ENCODE measurements at regions not wholly inside any gene's neighbourhood (a gene's known extent, or its start where the extent isn't known, plus 50 kb on each side); places are given as distances from the start of the nearest gene placed in this dataset.

DNA sequence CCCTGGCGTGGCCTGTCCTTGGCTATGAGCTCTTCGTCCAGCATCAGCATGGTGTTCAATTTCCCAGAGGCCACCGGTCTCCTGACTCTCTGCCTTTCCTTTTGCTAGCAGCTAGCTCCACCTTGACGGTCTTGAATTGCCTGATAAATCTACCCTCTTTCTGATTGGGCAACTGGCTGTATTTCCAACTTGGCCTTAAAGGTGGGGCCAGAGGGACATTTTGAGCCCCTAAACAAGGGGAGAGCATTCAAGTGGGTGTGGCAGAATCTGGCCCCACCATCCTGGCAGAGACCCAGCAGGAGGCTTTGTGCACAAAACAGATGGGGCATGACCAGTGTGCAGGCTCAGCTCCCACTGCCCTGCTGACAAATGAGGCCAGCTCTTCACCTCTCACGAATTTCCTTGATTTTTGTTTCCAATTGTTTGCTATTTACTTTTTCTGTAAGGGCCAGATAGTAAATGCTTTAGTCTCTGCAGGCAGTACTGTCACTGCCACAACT is 148.9 kb upstream of the VSTM2B start:
- TF ChIP-seq EZH2 (IDR thresholded peaks at IDR 0.05; ENCODE audit: borderline replicate concordance, insufficient read depth, low read depth, low read length, poor library complexity, severe bottlenecking): no peak
- TF ChIP-seq, protein P1, sequence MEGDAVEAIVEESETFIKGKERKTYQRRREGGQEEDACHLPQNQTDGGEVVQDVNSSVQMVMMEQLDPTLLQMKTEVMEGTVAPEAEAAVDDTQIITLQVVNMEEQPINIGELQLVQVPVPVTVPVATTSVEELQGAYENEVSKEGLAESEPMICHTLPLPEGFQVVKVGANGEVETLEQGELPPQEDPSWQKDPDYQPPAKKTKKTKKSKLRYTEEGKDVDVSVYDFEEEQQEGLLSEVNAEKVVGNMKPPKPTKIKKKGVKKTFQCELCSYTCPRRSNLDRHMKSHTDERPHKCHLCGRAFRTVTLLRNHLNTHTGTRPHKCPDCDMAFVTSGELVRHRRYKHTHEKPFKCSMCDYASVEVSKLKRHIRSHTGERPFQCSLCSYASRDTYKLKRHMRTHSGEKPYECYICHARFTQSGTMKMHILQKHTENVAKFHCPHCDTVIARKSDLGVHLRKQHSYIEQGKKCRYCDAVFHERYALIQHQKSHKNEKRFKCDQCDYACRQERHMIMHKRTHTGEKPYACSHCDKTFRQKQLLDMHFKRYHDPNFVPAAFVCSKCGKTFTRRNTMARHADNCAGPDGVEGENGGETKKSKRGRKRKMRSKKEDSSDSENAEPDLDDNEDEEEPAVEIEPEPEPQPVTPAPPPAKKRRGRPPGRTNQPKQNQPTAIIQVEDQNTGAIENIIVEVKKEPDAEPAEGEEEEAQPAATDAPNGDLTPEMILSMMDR (IDR thresholded peaks at IDR 0.05): no peak
